Hippocampal formation (tissue), 2 donors: ENCODE measurements at regions not wholly inside any gene's neighbourhood (a gene's known extent, or its start where the extent isn't known, plus 50 kb on each side); places are given as distances from the start of the nearest gene placed in this dataset.
A peak's percentile ranks its signal among the peaks of the same experiment; 100 is the strongest.
"Not testable (repeated sequence)": the region's sequence is repeated elsewhere in the genome, so short reads cannot be mapped to it uniquely, and the experiment has no call there.

Experiments used
- DNase-seq, 2 donors: peaks; one replicate each; lab custom pipeline; 2025; lab: John Stamatoyannopoulos, UW

- DNase-seq = no peak
Measured at GRCh38 chr1:68780919-68781318, 284.0 kb upstream of the DEPDC1 start.

GRCh38 chr1:68782890-68783289 lies 286.0 kb upstream of the DEPDC1 start:
- no peak for DNase-seq

- DNase-seq = no peak
Measured at GRCh38 chr1:68785328-68785727, 288.4 kb upstream of the DEPDC1 start.

GRCh38 chr1:68788762-68789161 lies 291.9 kb upstream of the DEPDC1 start:
- no peak for DNase-seq

- DNase-seq = no peak
Measured at GRCh38 chr1:68791800-68792199, 294.9 kb upstream of the DEPDC1 start.

GRCh38 chr1:68795956-68796355 lies 299.1 kb upstream of the DEPDC1 start:
- no peak for DNase-seq

- DNase-seq = peak in 1 of 2 donors; percentile 29
Measured at GRCh38 chr1:68796888-68797287, 300.0 kb upstream of the DEPDC1 start.

GRCh38 chr1:68798071-68798470 lies 301.2 kb upstream of the DEPDC1 start:
- no peak for DNase-seq

GRCh38 chr1:68799096-68799495 lies 302.2 kb upstream of the DEPDC1 start:
- DNase-seq = no peak

GRCh38 chr1:68800182-68800581 lies 303.3 kb upstream of the DEPDC1 start:
- DNase-seq = no peak

GRCh38 chr1:68801440-68801839 lies 304.6 kb upstream of the DEPDC1 start:
- no peak for DNase-seq

- no peak for DNase-seq
Measured at GRCh38 chr1:68805097-68805641, 308.3 kb upstream of the DEPDC1 start.

- DNase-seq = no peak
Measured at GRCh38 chr1:68808351-68808750, 311.5 kb upstream of the DEPDC1 start.

GRCh38 chr1:68811806-68812205 lies 314.9 kb upstream of the DEPDC1 start:
- peak in 1 of 2 donors; percentile 23 for DNase-seq

GRCh38 chr1:68812333-68812732 lies 315.5 kb upstream of the DEPDC1 start:
- peak in 1 of 2 donors; percentile 45 for DNase-seq

GRCh38 chr1:68814067-68814466 lies 317.2 kb upstream of the DEPDC1 start:
- DNase-seq = peak in 1 of 2 donors; percentile 5

GRCh38 chr1:68815632-68816031 lies 318.8 kb upstream of the DEPDC1 start:
- DNase-seq = no peak

GRCh38 chr1:68817505-68818210 lies 320.8 kb upstream of the DEPDC1 start:
- not testable (repeated sequence) for DNase-seq

- no peak for DNase-seq
Measured at GRCh38 chr1:68819190-68819829, 322.4 kb upstream of the DEPDC1 start.

GRCh38 chr1:68820151-68820550 lies 323.3 kb upstream of the DEPDC1 start:
- DNase-seq = no peak

- no peak for DNase-seq
Measured at GRCh38 chr1:68826836-68827235, 330.0 kb upstream of the DEPDC1 start.

- DNase-seq = no peak
Measured at GRCh38 chr1:68827261-68827660, 330.4 kb upstream of the DEPDC1 start.

GRCh38 chr1:68828013-68828412 lies 331.1 kb upstream of the DEPDC1 start:
- DNase-seq = no peak
